ENCODE measurements at regions not wholly inside any gene's neighbourhood (a gene's known extent, or its start where the extent isn't known, plus 50 kb on each side); places are given as distances from the start of the nearest gene placed in this dataset.

- H3K4me3 ChIP-seq (ENCODE audit: low read depth, low read length): no peak overlapping the region
- in situ Hi-C loops (cut with HindIII; ENCODE audit: low sequenced_read_pairs): no loop called here
- no peak for TF ChIP-seq CTCF (IDR thresholded peaks at IDR 0.05; ENCODE audit: low read depth, low read length, missing control alignments)
- DNase-seq (ENCODE audit: low read depth): no peak
These were observed 294.4 kb upstream of the NEBL start for GRCh38 chr10:21191512-21191911.

GRCh38 chr10:21184984-21185383 lies 287.9 kb upstream of the NEBL start:
- no peak for TF ChIP-seq CTCF (IDR thresholded peaks at IDR 0.05; ENCODE audit: low read depth, low read length, missing control alignments)
- in situ Hi-C loops (cut with HindIII; ENCODE audit: low sequenced_read_pairs): no loop called here
- no peak for DNase-seq (ENCODE audit: low read depth)
- H3K4me3 ChIP-seq (ENCODE audit: low read depth, low read length): no peak overlapping the region

GRCh38 chr10:21184216-21184615 lies 287.1 kb upstream of the NEBL start:
- DNase-seq (ENCODE audit: low read depth): no peak
- H3K4me3 ChIP-seq (ENCODE audit: low read depth, low read length): no peak overlapping the region
- in situ Hi-C loops (cut with HindIII; ENCODE audit: low sequenced_read_pairs): no loop called here
- no peak for TF ChIP-seq CTCF (IDR thresholded peaks at IDR 0.05; ENCODE audit: low read depth, low read length, missing control alignments)

GRCh38 chr10:21183025-21183424 lies 285.9 kb upstream of the NEBL start:
- in situ Hi-C loops (cut with HindIII; ENCODE audit: low sequenced_read_pairs): no loop called here
- TF ChIP-seq CTCF (IDR thresholded peaks at IDR 0.05; ENCODE audit: low read depth, low read length, missing control alignments): no peak
- DNase-seq (ENCODE audit: low read depth): no peak
- no peak overlapping the region for H3K4me3 ChIP-seq (ENCODE audit: low read depth, low read length)

- TF ChIP-seq CTCF (IDR thresholded peaks at IDR 0.05; ENCODE audit: low read depth, low read length, missing control alignments): no peak
- in situ Hi-C loops (cut with HindIII; ENCODE audit: low sequenced_read_pairs): no loop called here
- DNase-seq (ENCODE audit: low read depth): no peak
- no peak overlapping the region for H3K4me3 ChIP-seq (ENCODE audit: low read depth, low read length)
These were observed 284.3 kb upstream of the NEBL start for GRCh38 chr10:21181451-21181850.

GRCh38 chr10:21180604-21181003 lies 283.5 kb upstream of the NEBL start:
- DNase-seq (ENCODE audit: low read depth): no peak
- no peak for TF ChIP-seq CTCF (IDR thresholded peaks at IDR 0.05; ENCODE audit: low read depth, low read length, missing control alignments)
- in situ Hi-C loops (cut with HindIII; ENCODE audit: low sequenced_read_pairs): no loop called here
- no peak overlapping the region for H3K4me3 ChIP-seq (ENCODE audit: low read depth, low read length)

- in situ Hi-C loops (cut with HindIII; ENCODE audit: low sequenced_read_pairs): no loop called here
- H3K4me3 ChIP-seq (ENCODE audit: low read depth, low read length): no peak overlapping the region
- no peak for DNase-seq (ENCODE audit: low read depth)
- no peak for TF ChIP-seq CTCF (IDR thresholded peaks at IDR 0.05; ENCODE audit: low read depth, low read length, missing control alignments)
These were observed 279.9 kb upstream of the NEBL start for GRCh38 chr10:21176934-21177480.
